H1 (cell line): ENCODE measurements at regions not wholly inside any gene's neighbourhood (a gene's known extent, or its start where the extent isn't known, plus 50 kb on each side); places are given as distances from the start of the nearest gene placed in this dataset.

Experiments used
- CTCF ChIA-PET: fragments of 300-600 bp; sonication (Branson Sonifier 250); formaldehyde crosslinking; loops from one replicate; lab custom pipeline; 2021; ENCODE audit not compliant: partially characterized antibody; lab: Charles Lee
- POLR2A ChIA-PET: fragments of 300-600 bp; sonication (Branson Sonifier 250); formaldehyde crosslinking; loops from one replicate; lab custom pipeline; 2021; ENCODE audit warnings: inconsistent platforms; ENCODE audit not compliant: partially characterized antibody; lab: Charles Lee
- DNase-seq, 2 experiments: peaks; one replicate each; pipeline versions ENCODE4 v3.0.0 to v3.0.0-alpha.2; 2010 to 2022; ENCODE audit warnings: low spot score in 2 of 2, low read depth in 1 of 2, mixed read lengths in 1 of 2
- FAIRE-seq: peaks from 2 replicates; lab custom pipeline; 2011; peaks lifted over from hg19 to GRCh38; lab: Jason Lieb, UNC
- H2AFZ ChIP-seq: 2 replicates; pipeline ENCODE4 v1.8.1; 2012; ENCODE audit warnings: low read length, inconsistent platforms
- H2AK5ac ChIP-seq: 2 replicates; pipeline ENCODE4 v1.6.1; 2013; ENCODE audit warnings: low read depth, low read length
- H2BK120ac ChIP-seq: replicated peaks from 2 replicates; pipeline ENCODE3; 2013; ENCODE audit warnings: low read depth, low read length, inconsistent platforms
- H2BK12ac ChIP-seq: 2 replicates; pipeline ENCODE4 v1.6.1; 2013; ENCODE audit warnings: low read depth, low read length
- H2BK15ac ChIP-seq: 2 replicates; pipeline ENCODE4 v1.6.1; 2013; ENCODE audit warnings: low read length
- H2BK20ac ChIP-seq: 2 replicates; pipeline ENCODE4 v1.6.1; 2013; ENCODE audit warnings: low read length
- H2BK5ac ChIP-seq: 2 replicates; pipeline ENCODE4 v1.6.1; 2013; ENCODE audit warnings: low read depth, low read length
- H3K14ac ChIP-seq: 2 replicates; pipeline ENCODE4 v1.6.1; 2013; ENCODE audit warnings: inconsistent platforms; ENCODE audit not compliant: insufficient read length
- H3K18ac ChIP-seq: 2 replicates; pipeline ENCODE4 v1.6.1; 2013; ENCODE audit warnings: low read length; ENCODE audit errors: extremely low read depth
- H3K23ac ChIP-seq: 2 replicates; pipeline ENCODE4 v1.6.1; 2013; ENCODE audit warnings: inconsistent platforms; ENCODE audit not compliant: insufficient read length
- H3K23me2 ChIP-seq: 2 replicates; pipeline ENCODE4 v1.6.1; 2013; ENCODE audit warnings: low read depth, low read length
- H3K27ac ChIP-seq: 2 replicates; pipeline ENCODE4 v1.6.1; 2011; ENCODE audit warnings: low read depth, low read length, inconsistent platforms
- H3K27me3 ChIP-seq, 4 experiments: replicated peaks in 1 of 4; 1 replicate in 1 of 4; 2 replicates in 3 of 4; pipeline versions ENCODE4 v1.6.1 to v1.8.1; 2011 to 2013; ENCODE audit warnings: low read length in 3 of 4, mild to moderate bottlenecking in 3 of 4, inconsistent platforms in 2 of 4, mixed read lengths in 2 of 4, moderate library complexity in 1 of 4; ENCODE audit not compliant: control insufficient read depth in 3 of 4, insufficient read depth in 3 of 4; ENCODE audit errors: extremely low read depth in 1 of 4
- H3K36me3 ChIP-seq, 4 experiments: 2 replicates each; pipeline versions ENCODE4 v1.6.1 to v1.8.1; 2011 to 2013; ENCODE audit warnings: mild to moderate bottlenecking in 4 of 4, low read length in 3 of 4, moderate library complexity in 2 of 4, control low read depth in 1 of 4, inconsistent platforms in 1 of 4; ENCODE audit not compliant: insufficient read depth in 4 of 4, control insufficient read depth in 2 of 4
- H3K4ac ChIP-seq: replicated peaks from 2 replicates; pipeline ENCODE3; 2013; ENCODE audit warnings: low read length, low read depth, mixed read lengths, inconsistent platforms; ENCODE audit not compliant: insufficient read length
- H3K4me1 ChIP-seq, 4 experiments: replicated peaks in 1 of 4; 1 replicate in 1 of 4; 2 replicates in 3 of 4; pipeline versions ENCODE4 v1.6.1 to v1.8.1; 2011 to 2013; ENCODE audit warnings: low read length in 3 of 4, inconsistent platforms in 2 of 4, mixed read lengths in 1 of 4; ENCODE audit not compliant: insufficient read depth in 4 of 4, control insufficient read depth in 3 of 4
- H3K4me2 ChIP-seq, 2 experiments: 2 replicates each; pipeline versions ENCODE4 v1.6.1 to v1.8.1; 2011 to 2013; ENCODE audit warnings: low read depth in 2 of 2, low read length in 2 of 2, control low read depth in 1 of 2, inconsistent platforms in 1 of 2, mild to moderate bottlenecking in 1 of 2; ENCODE audit not compliant: insufficient read depth in 1 of 2
- H3K4me3 ChIP-seq, 4 experiments: fragments of 200-600, 300-600 bp in 1 of 4; sonication (generic), shearing (Covaris generic), sonication (Bioruptor Twin) in 1 of 4; 2 replicates each; pipeline versions ENCODE4 v1.5.1 to v1.8.1; 2011 to 2016; ENCODE audit warnings: low read length in 4 of 4, low read depth in 3 of 4, control low read depth in 2 of 4, inconsistent platforms in 2 of 4, mild to moderate bottlenecking in 2 of 4, mixed read lengths in 1 of 4, moderate library complexity in 1 of 4; ENCODE audit not compliant: insufficient read depth in 2 of 4; ENCODE audit errors: extremely low read depth in 1 of 4
- H3K56ac ChIP-seq: replicated peaks from 2 replicates; pipeline ENCODE3; 2013; ENCODE audit warnings: low read depth, mild to moderate bottlenecking, mixed read lengths, low read length, inconsistent platforms; ENCODE audit not compliant: insufficient read length
- H3K79me1 ChIP-seq: 2 replicates; pipeline ENCODE4 v1.6.1; 2013; ENCODE audit warnings: low read depth, low read length, control low read depth
- H3K79me2 ChIP-seq, 2 experiments: 2 replicates each; pipeline versions ENCODE4 v1.6.1 to v1.8.1; 2012 to 2013; ENCODE audit warnings: low read length in 2 of 2, mild to moderate bottlenecking in 2 of 2, inconsistent platforms in 1 of 2; ENCODE audit not compliant: insufficient read depth in 2 of 2, control insufficient read depth in 1 of 2
- H3K9ac ChIP-seq, 4 experiments: replicated peaks in 1 of 4; 1 replicate in 1 of 4; 2 replicates in 3 of 4; pipeline versions ENCODE4 v1.6.1 to v1.8.1; 2011 to 2013; ENCODE audit warnings: low read depth in 3 of 4, low read length in 3 of 4, control low read depth in 2 of 4, mild to moderate bottlenecking in 2 of 4, moderate library complexity in 2 of 4, inconsistent platforms in 1 of 4; ENCODE audit errors: extremely low read depth in 1 of 4
- H3K9me3 ChIP-seq, 2 experiments: 2 replicates each; pipeline versions ENCODE4 v1.6.1 to v1.8.1; 2012 to 2013; ENCODE audit warnings: mild to moderate bottlenecking in 2 of 2, moderate library complexity in 2 of 2, control low read depth in 1 of 2, inconsistent platforms in 1 of 2, low read depth in 1 of 2, low read length in 1 of 2, mixed read lengths in 1 of 2; ENCODE audit not compliant: insufficient read depth in 2 of 2
- H4K20me1 ChIP-seq, 2 experiments: replicated peaks in 1 of 2; 2 replicates each; pipeline versions ENCODE3 to v1.8.1; 2011 to 2013; ENCODE audit warnings: inconsistent platforms in 2 of 2, low read length in 2 of 2, mild to moderate bottlenecking in 1 of 2; ENCODE audit not compliant: insufficient read depth in 2 of 2, control insufficient read depth in 1 of 2
- H4K5ac ChIP-seq: 2 replicates; pipeline ENCODE4 v1.6.1; 2013; ENCODE audit warnings: low read length, low read depth, mixed read lengths, inconsistent platforms; ENCODE audit not compliant: insufficient read length
- H4K8ac ChIP-seq: 2 replicates; pipeline ENCODE4 v1.8.0; 2013; ENCODE audit warnings: mild to moderate bottlenecking, moderate library complexity, low read length, inconsistent platforms; ENCODE audit not compliant: insufficient read depth; ENCODE audit errors: extremely low read depth
- H4K91ac ChIP-seq: replicated peaks from 2 replicates; pipeline ENCODE3; 2013; ENCODE audit warnings: low read length, mixed read lengths, inconsistent platforms; ENCODE audit not compliant: insufficient read length
- ATF2 ChIP-seq: IDR thresholded peaks from 2 replicates; pipeline ENCODE4 v1.6.1; 2012; ENCODE audit warnings: low read length, inconsistent platforms
- BCL11A ChIP-seq, 2 experiments: IDR thresholded peaks; one replicate each; pipeline ENCODE4 v1.6.1; 2011; ENCODE audit warnings: low read depth in 2 of 2, low read length in 2 of 2, mild to moderate bottlenecking in 2 of 2
- CBX8 ChIP-seq: fragments of 300-800, 300-1000 bp; sonication (generic); IDR thresholded peaks from 2 replicates; pipeline ENCODE4 v1.7.1; 2016; ENCODE audit warnings: low read depth, low read length, borderline replicate concordance
- GABPA ChIP-seq: IDR thresholded peaks from 2 replicates; pipeline ENCODE4 v1.6.1; 2011; ENCODE audit warnings: mild to moderate bottlenecking, low read length, moderate library complexity, borderline replicate concordance; ENCODE audit not compliant: insufficient read depth
- MAX ChIP-seq: IDR thresholded peaks from 2 replicates; pipeline ENCODE4 v1.6.1; 2012; ENCODE audit warnings: inconsistent platforms
- POLR2AphosphoS5 ChIP-seq: IDR thresholded peaks from 2 replicates; pipeline ENCODE4 v1.6.1; 2011; ENCODE audit warnings: low read depth, low read length
- RNF2 ChIP-seq: fragments of 200-900, 300-1000 bp; sonication (generic); IDR thresholded peaks from 2 replicates; pipeline ENCODE4 v1.7.1; 2016; ENCODE audit warnings: borderline replicate concordance, low read depth, mild to moderate bottlenecking, antibody characterized with exemption, low read length; ENCODE audit not compliant: poor library complexity, severe bottlenecking; ENCODE audit errors: missing control alignments
- RXRA ChIP-seq: IDR thresholded peaks from 2 replicates; pipeline ENCODE4 v1.6.1; 2011; ENCODE audit warnings: low read depth, mild to moderate bottlenecking, low read length, moderate library complexity; ENCODE audit not compliant: insufficient read depth
- SIX5 ChIP-seq: IDR thresholded peaks from 2 replicates; pipeline ENCODE4 v1.6.1; 2011; ENCODE audit warnings: mild to moderate bottlenecking, low read depth, low read length
- SP2 ChIP-seq: IDR thresholded peaks from 2 replicates; pipeline ENCODE4 v1.6.1; 2012; ENCODE audit warnings: mild to moderate bottlenecking, low read length, inconsistent platforms
- TAF7 ChIP-seq: optimal IDR thresholded peaks from 2 replicates; pipeline ENCODE3; 2011; ENCODE audit warnings: low read depth, mild to moderate bottlenecking, inconsistent platforms, low read length, moderate library complexity, borderline replicate concordance
- YY1 ChIP-seq: IDR thresholded peaks from 2 replicates; pipeline ENCODE4 v1.6.1; 2011; ENCODE audit warnings: low read depth, mild to moderate bottlenecking, low read length
- WGBS, 2 experiments: shearing (Covaris generic) in 1 of 2; methylation state at CpG; one replicate each; pipeline versions ENCODE4 v1.1.6 to v1.1.7; 2013 to 2015; ENCODE audit warnings: low lambda C conversion rate in 2 of 2, mixed read lengths in 2 of 2, inconsistent platforms in 1 of 2, low coverage in 1 of 2, missing lambda C conversion rate in 1 of 2; ENCODE audit not compliant: insufficient replicate concordance in 2 of 2, insufficient coverage in 1 of 2, insufficient read length in 1 of 2; ENCODE audit errors: extremely low coverage in 1 of 2, missing lambda C conversion rate in 1 of 2; 5-methylcytosine and 5-hydroxymethylcytosine counted together

- no peak overlapping the region for H3K56ac ChIP-seq
- H3K27me3 ChIP-seq = no peaks in the 10 kb centered on the region
- H4K8ac ChIP-seq = no peak overlapping the region
- H3K9ac ChIP-seq = no peak overlapping the region
- WGBS, 2 experiments = 93% methylated on average over 2 of the region's 2 CpGs; no CpG with 5 or more reads in 1 of the 2 experiments
- H2BK120ac ChIP-seq = no peak overlapping the region
- no peak overlapping the region for H3K27ac ChIP-seq
- H4K91ac ChIP-seq = no peak overlapping the region
- H3K4me1 ChIP-seq = peaks cover 0 to 4% (median 2%) of the 10 kb centered on the region in 4 experiments; a peak in 3 of 7 replicates
- H4K5ac ChIP-seq = no peak overlapping the region
- no peaks in the 10 kb centered on the region for H3K23me2 ChIP-seq
- no peak overlapping the region for H3K23ac ChIP-seq
- no peaks in the 10 kb centered on the region; a peak in 1 of 8 replicates for H3K36me3 ChIP-seq
- ChIA-PET CTCF (no interaction called here), POLR2A (no interaction called here)
- no peak overlapping the region for H3K4me3 ChIP-seq
- FAIRE-seq (no peak), DNase-seq (no peak)
- H4K20me1 ChIP-seq = no peaks in the 10 kb centered on the region
- H2AFZ ChIP-seq = no peak overlapping the region
- no peak overlapping the region for H2BK15ac ChIP-seq
- H2BK5ac ChIP-seq = no peak overlapping the region
- no peak overlapping the region for H2BK20ac ChIP-seq
- no peak overlapping the region for H3K18ac ChIP-seq
- H3K79me1 ChIP-seq = no peaks in the 10 kb centered on the region
- no peak overlapping the region for H3K14ac ChIP-seq
- H3K9me3 ChIP-seq = no peaks in the 10 kb centered on the region
- no peaks in the 10 kb centered on the region for H3K79me2 ChIP-seq
- no peak overlapping the region for H3K4ac ChIP-seq
- no peak overlapping the region for H2AK5ac ChIP-seq
- no peak overlapping the region for H2BK12ac ChIP-seq
- H3K4me2 ChIP-seq = no peak overlapping the region
- TF ChIP-seq RNF2 (no peak), GABPA (no peak), MAX (no peak), YY1 (no peak), TAF7 (no peak), CBX8 (no peak), POLR2AphosphoS5 (no peak), SIX5 (no peak), RXRA (no peak), ATF2 (no peak), SP2 (no peak), BCL11A (IDR thresholded peaks at IDR 0.05; ENCODE audit: low read depth in 2 of 2, low read length in 2 of 2) (no peak)
Measured at GRCh38 chr6:101080597-101080996, 199.5 kb upstream of the ASCC3 start.
